GM23248 (cell line): ENCODE measurements at regions not wholly inside any gene's neighbourhood (a gene's known extent, or its start where the extent isn't known, plus 50 kb on each side); places are given as distances from the start of the nearest gene placed in this dataset.

Source experiments
- EZH2 ChIP-seq: fragments of 200-600 bp; sonication (generic); IDR thresholded peaks from 2 replicates; pipeline ENCODE4 v1.6.1; 2018; ENCODE audit warnings: antibody characterized with exemption, mild to moderate bottlenecking; ENCODE audit not compliant: insufficient read depth, poor library complexity, severe bottlenecking
- EZH2phosphoT487 ChIP-seq: fragments of 200-600 bp; sonication (generic); IDR thresholded peaks from 2 replicates; pipeline ENCODE4 v1.6.1; 2018; ENCODE audit warnings: antibody characterized with exemption, moderate library complexity, mild to moderate bottlenecking, low read depth; ENCODE audit not compliant: insufficient read depth

- TF ChIP-seq EZH2: no peak
- no peak for TF ChIP-seq EZH2phosphoT487
Observed at GRCh38 chr3:5319454-5319853, 131.9 kb downstream of the EDEM1 start.
